ENCODE measurements at regions not wholly inside any gene's neighbourhood (a gene's known extent, or its start where the extent isn't known, plus 50 kb on each side); places are given as distances from the start of the nearest gene placed in this dataset.

DNA sequence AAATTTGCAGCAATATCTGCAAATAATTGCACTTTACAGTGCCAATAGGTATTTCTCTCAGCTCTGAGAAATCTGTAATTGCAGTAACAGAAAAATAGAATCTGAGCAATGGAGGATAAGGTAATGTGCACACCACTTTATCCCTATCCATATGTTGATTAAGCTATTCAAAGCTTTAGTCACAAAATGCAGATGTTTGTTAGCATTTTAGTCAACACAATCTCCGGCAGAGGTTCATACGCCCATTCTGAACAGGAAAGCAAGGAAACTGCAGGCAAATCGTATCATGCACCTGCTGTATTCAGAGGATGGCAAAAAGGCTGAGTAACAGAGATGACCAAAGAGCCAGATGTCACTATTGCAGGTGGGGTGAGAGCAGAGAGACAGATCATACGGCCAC, 566.2 kb upstream of the CDH2 start (continued):
- TF ChIP-seq RAD21 (IDR thresholded peaks at IDR 0.05 in 1 of 2, conservative IDR thresholded peaks at IDR 0.05 in 1 of 2; ENCODE audit: low read depth in 2 of 2, low read length in 2 of 2) (no peak), SUZ12 (IDR thresholded peaks at IDR 0.05; ENCODE audit: low read length) (no peak), POLR2AphosphoS5 (IDR thresholded peaks at IDR 0.05; ENCODE audit: low read depth, low read length) (no peak), ASH2L (IDR thresholded peaks at IDR 0.05; ENCODE audit: low read length) (no peak), YY1 (IDR thresholded peaks at IDR 0.05; ENCODE audit: low read depth, low read length) (no peak), BCL11A (IDR thresholded peaks at IDR 0.05; ENCODE audit: low read depth in 2 of 2, low read length in 2 of 2) (no peak), ATF3 (IDR thresholded peaks at IDR 0.05; ENCODE audit: insufficient read depth, low read depth, low read length) (no peak), TAF1 (IDR thresholded peaks at IDR 0.05; ENCODE audit: low read depth, low read length) (no peak), FOSL1 (IDR thresholded peaks at IDR 0.05; ENCODE audit: insufficient read depth, low read depth, low read length) (no peak)
